ENCODE measurements at regions not wholly inside any gene's neighbourhood (a gene's known extent, or its start where the extent isn't known, plus 50 kb on each side); places are given as distances from the start of the nearest gene placed in this dataset.

DNA sequence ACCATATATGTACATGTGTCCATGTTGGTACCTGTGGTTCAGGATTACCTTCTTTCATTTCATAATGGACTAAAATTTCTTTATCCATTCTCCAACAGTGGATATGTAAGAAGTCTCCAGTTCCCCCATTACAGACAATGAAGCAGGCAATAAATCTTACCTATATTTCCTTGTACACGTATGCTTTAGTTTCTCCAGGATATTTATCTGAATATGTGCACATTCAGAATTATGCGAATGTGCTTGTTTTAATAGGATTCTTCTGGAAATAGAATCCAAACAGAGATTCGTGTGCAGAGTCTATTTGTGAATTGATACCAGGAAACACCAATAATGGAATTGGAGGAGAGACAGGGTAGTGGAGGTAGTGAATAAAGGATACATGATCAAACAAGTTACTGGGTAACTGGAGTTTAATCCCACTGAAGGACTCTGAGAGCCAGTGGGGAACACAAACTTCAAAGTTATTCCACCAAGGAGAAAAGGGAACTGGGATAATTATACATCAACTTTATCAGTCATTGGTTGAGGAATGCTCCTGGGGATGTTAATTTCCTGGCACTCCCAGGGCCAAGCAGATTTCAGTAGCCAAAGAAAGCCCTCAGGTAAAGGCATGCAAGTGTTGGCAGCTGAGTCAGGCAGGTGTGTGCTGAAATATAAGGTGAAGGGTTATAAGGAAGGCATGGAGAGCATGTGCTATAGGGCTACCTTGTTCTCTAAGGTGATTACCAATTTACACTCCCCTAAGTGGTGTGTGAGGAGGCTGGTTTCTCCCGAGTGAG is 374.9 kb upstream of the PBX1 start:
- TF ChIP-seq ZBTB8A (IDR thresholded peaks at IDR 0.05; ENCODE audit: partially characterized antibody) = no peak
- TF ChIP-seq, protein P1, sequence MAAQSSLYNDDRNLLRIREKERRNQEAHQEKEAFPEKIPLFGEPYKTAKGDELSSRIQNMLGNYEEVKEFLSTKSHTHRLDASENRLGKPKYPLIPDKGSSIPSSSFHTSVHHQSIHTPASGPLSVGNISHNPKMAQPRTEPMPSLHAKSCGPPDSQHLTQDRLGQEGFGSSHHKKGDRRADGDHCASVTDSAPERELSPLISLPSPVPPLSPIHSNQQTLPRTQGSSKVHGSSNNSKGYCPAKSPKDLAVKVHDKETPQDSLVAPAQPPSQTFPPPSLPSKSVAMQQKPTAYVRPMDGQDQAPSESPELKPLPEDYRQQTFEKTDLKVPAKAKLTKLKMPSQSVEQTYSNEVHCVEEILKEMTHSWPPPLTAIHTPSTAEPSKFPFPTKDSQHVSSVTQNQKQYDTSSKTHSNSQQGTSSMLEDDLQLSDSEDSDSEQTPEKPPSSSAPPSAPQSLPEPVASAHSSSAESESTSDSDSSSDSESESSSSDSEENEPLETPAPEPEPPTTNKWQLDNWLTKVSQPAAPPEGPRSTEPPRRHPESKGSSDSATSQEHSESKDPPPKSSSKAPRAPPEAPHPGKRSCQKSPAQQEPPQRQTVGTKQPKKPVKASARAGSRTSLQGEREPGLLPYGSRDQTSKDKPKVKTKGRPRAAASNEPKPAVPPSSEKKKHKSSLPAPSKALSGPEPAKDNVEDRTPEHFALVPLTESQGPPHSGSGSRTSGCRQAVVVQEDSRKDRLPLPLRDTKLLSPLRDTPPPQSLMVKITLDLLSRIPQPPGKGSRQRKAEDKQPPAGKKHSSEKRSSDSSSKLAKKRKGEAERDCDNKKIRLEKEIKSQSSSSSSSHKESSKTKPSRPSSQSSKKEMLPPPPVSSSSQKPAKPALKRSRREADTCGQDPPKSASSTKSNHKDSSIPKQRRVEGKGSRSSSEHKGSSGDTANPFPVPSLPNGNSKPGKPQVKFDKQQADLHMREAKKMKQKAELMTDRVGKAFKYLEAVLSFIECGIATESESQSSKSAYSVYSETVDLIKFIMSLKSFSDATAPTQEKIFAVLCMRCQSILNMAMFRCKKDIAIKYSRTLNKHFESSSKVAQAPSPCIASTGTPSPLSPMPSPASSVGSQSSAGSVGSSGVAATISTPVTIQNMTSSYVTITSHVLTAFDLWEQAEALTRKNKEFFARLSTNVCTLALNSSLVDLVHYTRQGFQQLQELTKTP (IDR thresholded peaks at IDR 0.05; ENCODE audit: low read depth in 1 of 2, partially characterized antibody in 2 of 2) = no peak
- no peak for TF ChIP-seq ZNF140 (CRISPR knock-in tag; IDR thresholded peaks at IDR 0.05)
- TF ChIP-seq, protein P2, sequence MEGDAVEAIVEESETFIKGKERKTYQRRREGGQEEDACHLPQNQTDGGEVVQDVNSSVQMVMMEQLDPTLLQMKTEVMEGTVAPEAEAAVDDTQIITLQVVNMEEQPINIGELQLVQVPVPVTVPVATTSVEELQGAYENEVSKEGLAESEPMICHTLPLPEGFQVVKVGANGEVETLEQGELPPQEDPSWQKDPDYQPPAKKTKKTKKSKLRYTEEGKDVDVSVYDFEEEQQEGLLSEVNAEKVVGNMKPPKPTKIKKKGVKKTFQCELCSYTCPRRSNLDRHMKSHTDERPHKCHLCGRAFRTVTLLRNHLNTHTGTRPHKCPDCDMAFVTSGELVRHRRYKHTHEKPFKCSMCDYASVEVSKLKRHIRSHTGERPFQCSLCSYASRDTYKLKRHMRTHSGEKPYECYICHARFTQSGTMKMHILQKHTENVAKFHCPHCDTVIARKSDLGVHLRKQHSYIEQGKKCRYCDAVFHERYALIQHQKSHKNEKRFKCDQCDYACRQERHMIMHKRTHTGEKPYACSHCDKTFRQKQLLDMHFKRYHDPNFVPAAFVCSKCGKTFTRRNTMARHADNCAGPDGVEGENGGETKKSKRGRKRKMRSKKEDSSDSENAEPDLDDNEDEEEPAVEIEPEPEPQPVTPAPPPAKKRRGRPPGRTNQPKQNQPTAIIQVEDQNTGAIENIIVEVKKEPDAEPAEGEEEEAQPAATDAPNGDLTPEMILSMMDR (IDR thresholded peaks at IDR 0.05 in 2 of 3, conservative IDR thresholded peaks at IDR 0.05 in 1 of 3; ENCODE audit: insufficient read depth in 2 of 3, low read depth in 1 of 3, low read length in 3 of 3) = no peak
- TF ChIP-seq TRIM24 (IDR thresholded peaks at IDR 0.05) = no peak
- no peak for TF ChIP-seq EZH2 (IDR thresholded peaks at IDR 0.05; ENCODE audit: borderline replicate concordance, low read depth, low read length)
- no peak for TF ChIP-seq POLR2AphosphoS5 (IDR thresholded peaks at IDR 0.05; ENCODE audit: control insufficient read depth, insufficient read depth, low read depth, low read length)
- no peak for TF ChIP-seq RCOR1 (IDR thresholded peaks at IDR 0.05; ENCODE audit: borderline replicate concordance in 1 of 2, low read depth in 2 of 2, low read length in 2 of 2)
- no peak for TF ChIP-seq POLR2A (conservative IDR thresholded peaks at IDR 0.05)
- TF ChIP-seq ZNF785 (CRISPR knock-in tag; IDR thresholded peaks at IDR 0.05) = no peak
- no peak for TF ChIP-seq ZNF324 (CRISPR knock-in tag; IDR thresholded peaks at IDR 0.05)
- TF ChIP-seq MCM5 (IDR thresholded peaks at IDR 0.05; ENCODE audit: low read depth) = no peak
- TF ChIP-seq, protein P3, sequence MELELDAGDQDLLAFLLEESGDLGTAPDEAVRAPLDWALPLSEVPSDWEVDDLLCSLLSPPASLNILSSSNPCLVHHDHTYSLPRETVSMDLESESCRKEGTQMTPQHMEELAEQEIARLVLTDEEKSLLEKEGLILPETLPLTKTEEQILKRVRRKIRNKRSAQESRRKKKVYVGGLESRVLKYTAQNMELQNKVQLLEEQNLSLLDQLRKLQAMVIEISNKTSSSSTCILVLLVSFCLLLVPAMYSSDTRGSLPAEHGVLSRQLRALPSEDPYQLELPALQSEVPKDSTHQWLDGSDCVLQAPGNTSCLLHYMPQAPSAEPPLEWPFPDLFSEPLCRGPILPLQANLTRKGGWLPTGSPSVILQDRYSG (tag; conservative IDR thresholded peaks at IDR 0.05; ENCODE audit: low read depth) = no peak

Data from K562 (cell line).